NCI-H128 (cell line): ENCODE measurements at regions not wholly inside any gene's neighbourhood (a gene's known extent, or its start where the extent isn't known, plus 50 kb on each side); places are given as distances from the start of the nearest gene placed in this dataset.
"Not testable (repeated sequence)": the region's sequence is repeated elsewhere in the genome, so short reads cannot be mapped to it uniquely, and the experiment has no call there.

Experiments
- DNase-seq: peaks from one replicate; lab custom pipeline; 2025; ENCODE audit not compliant: unreplicated experiment; lab: John Stamatoyannopoulos, UW

GRCh38 chr16:29190553-29191431 lies 205.9 kb downstream of the LAT start:
- not testable (repeated sequence) for DNase-seq

GRCh38 chr16:29188806-29189205 lies 204.0 kb downstream of the LAT start:
- DNase-seq, result not testable (repeated sequence)

GRCh38 chr16:29186306-29187220 lies 201.7 kb downstream of the LAT start:
- DNase-seq, result not testable (repeated sequence)

GRCh38 chr16:29185872-29186271 lies 201.0 kb downstream of the LAT start:
- not testable (repeated sequence) for DNase-seq

- DNase-seq, result not testable (repeated sequence)
These were observed 200.0 kb downstream of the LAT start for GRCh38 chr16:29184738-29185438.

DNA sequence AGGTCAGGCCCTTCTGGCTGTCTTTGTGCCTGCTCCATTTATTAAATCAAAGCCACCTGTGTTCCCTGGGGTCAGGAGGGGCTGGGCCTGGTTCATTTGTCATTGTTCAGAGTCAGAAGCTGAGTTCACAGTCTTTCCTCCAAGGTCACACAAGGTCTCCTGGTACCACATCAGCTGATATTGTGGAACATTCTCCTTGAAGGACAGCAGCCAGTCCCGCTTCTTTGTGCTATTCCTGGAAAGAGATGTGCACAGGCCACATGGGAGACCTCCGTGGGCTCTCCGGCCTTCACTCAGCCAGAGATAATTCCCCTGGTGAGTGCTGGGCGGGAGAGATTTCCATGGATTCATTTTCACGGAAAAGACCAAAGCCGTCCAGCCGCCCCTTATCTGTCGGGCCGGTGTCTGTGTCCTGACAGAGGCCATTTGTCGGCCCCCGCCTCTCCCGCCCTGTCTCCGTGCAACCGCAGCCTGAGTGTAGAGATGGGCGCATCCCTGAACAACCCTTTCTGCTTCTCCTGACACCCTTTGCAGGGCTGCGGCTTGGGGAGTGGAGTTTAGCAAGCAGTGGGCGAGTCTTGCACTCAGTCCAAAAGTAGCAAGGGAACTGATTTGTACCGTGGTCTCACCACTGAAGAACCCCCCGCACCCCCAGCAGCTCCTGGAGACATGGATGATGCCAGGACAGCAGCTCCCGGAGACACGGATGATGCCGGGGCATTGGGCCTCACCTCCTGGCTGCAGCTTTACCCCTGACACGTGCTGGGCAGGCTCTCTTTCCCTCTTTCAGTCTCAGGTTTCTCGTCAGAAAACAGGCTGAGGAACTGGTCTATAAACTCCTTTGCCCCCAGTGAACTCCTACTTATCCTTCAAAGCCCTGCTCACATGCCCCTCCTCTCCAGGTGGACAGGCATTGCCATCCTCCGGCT lies 198.4 kb downstream of the LAT start:
- not testable (repeated sequence) for DNase-seq

GRCh38 chr16:29182501-29182900 lies 197.6 kb downstream of the LAT start:
- no peak for DNase-seq

- not testable (repeated sequence) for DNase-seq
These were observed 197.1 kb downstream of the LAT start for GRCh38 chr16:29181921-29182411.

DNA sequence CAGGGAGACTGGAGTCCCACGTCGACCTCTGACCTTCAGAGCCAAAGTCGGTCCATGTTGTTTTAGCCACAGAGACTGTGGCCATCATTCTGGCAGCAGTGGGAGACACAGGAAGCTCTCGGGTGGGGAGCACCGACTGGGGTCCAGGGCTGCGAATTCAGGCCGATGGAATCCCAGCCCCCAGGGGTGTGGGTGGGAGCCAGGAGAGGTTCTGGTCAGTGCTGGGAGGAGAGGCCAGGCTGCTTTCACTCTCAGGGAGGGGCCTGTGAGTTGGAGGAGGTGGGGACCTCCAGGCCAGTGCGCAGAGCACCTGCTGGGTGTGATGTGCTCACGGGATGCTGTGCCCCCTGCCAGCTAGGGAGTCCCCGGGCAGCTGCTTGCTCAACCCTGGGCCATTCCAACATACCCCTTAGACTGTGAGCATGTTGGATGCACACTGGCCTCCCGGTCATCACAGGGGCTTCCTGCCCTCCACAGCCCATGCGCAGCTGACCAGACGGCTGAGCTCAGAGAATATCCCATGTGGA lies 196.5 kb downstream of the LAT start:
- not testable (repeated sequence) for DNase-seq

- not testable (repeated sequence) for DNase-seq
These were observed 195.4 kb downstream of the LAT start for GRCh38 chr16:29180206-29180600.

GRCh38 chr16:29179401-29180205 lies 194.8 kb downstream of the LAT start:
- DNase-seq, result not testable (repeated sequence)

- DNase-seq, result not testable (repeated sequence)
These were observed 193.3 kb downstream of the LAT start for GRCh38 chr16:29177888-29178726.

GRCh38 chr16:29177203-29177887 lies 192.5 kb downstream of the LAT start:
- not testable (repeated sequence) for DNase-seq

DNA sequence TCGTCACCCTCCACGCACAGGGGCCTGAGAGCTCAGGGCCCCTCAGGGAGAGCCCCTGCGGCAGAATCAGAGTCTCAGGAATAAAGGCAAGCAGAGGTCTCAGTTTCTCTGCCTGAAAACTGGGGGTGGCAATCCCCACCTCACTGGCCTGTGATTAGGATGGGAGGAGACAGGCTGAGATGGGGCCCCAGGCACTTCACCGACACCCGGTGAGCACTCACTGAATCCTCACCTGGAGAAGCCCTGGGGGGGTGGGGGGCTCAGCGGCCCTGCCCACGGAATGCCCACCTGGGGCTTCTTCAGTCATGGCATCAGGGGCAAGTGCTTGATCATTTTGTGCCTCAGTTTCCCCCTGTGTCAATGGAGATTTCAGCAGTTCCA lies 192.0 kb downstream of the LAT start:
- not testable (repeated sequence) for DNase-seq

GRCh38 chr16:29176154-29176470 lies 191.3 kb downstream of the LAT start:
- not testable (repeated sequence) for DNase-seq

DNA sequence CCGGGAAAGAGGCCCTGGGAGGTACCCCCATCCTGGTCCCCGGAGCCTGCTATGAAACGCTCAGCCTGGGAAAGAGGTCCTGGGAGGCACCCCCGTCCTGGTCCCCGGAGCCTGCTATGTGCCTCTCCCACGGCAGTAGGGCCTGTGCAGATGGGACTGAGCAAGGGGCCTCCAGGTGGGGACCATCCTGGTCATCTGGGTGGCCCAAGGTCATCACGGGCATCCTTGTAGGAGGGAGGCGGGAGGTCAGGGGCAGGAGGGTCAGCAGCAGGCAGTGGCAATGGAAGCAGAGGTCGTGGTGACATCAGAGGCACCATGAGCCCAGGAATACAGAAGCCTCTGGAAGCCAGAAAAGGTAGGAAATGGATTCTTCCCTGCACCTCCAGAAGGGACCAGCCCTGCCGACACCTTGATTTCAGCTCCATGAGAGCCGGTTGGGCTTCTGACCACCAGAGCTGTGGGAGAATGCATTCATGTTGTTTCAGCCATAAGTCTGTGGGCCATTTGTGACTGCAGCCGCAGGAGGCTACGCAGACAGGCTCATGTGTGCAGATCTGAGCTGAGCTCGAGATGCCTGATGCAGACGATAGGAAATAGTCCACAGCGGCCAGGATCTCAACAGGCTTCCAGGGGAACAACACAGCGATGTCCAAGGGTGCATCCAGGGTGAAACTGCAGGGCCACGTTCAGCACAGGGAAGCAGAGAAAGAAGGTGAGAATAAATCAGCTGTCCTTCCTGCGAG lies 190.7 kb downstream of the LAT start:
- not testable (repeated sequence) for DNase-seq
